ENCODE measurements at regions not wholly inside any gene's neighbourhood (a gene's known extent, or its start where the extent isn't known, plus 50 kb on each side); places are given as distances from the start of the nearest gene placed in this dataset.

- Mint-ChIP-seq H3K36me3 (ENCODE audit: low read depth) (no peaks in the 10 kb centered on the region), H3K27me3 (peaks cover 4% of the 10 kb centered on the region)
Observed at GRCh38 chr1:87584586-87584985, 255.9 kb downstream of the LMO4 start.

GRCh38 chr1:87586501-87586900 lies 257.8 kb downstream of the LMO4 start:
- Mint-ChIP-seq H3K4me3 (no peak overlapping the region), H3K36me3 (ENCODE audit: low read depth) (no peaks in the 10 kb centered on the region), H3K9me3 (no peaks in the 10 kb centered on the region), H3K4me1 (peaks cover 4% of the 10 kb centered on the region), H3K27ac (no peak overlapping the region), H3K27me3 (peaks cover 4% of the 10 kb centered on the region)
- no peak for ATAC-seq
- no peak for DNase-seq

More at GRCh38 chr1:87584586-87584985, 255.9 kb downstream of the LMO4 start:
- DNase-seq, result no peak
- ATAC-seq, result no peak
- H3K27ac Mint-ChIP-seq, result no peak overlapping the region
- H3K4me1 Mint-ChIP-seq, result peaks cover 4% of the 10 kb centered on the region
- no peak overlapping the region for H3K4me3 Mint-ChIP-seq
- no peaks in the 10 kb centered on the region for H3K9me3 Mint-ChIP-seq

- peaks cover 4% of the 10 kb centered on the region for H3K27me3 Mint-ChIP-seq
- no peaks in the 10 kb centered on the region for H3K9me3 Mint-ChIP-seq
- H3K36me3 Mint-ChIP-seq (ENCODE audit: low read depth), result no peaks in the 10 kb centered on the region
- peaks cover 4% of the 10 kb centered on the region for H3K4me1 Mint-ChIP-seq
- no peak for DNase-seq
- H3K27ac Mint-ChIP-seq, result no peak overlapping the region
- ATAC-seq, result no peak
- no peak overlapping the region for H3K4me3 Mint-ChIP-seq
Observed at GRCh38 chr1:87588495-87588894, 259.8 kb downstream of the LMO4 start.

- DNase-seq, result no peak
- Mint-ChIP-seq H3K9me3 (no peaks in the 10 kb centered on the region), H3K4me1 (peaks cover 4% of the 10 kb centered on the region), H3K27ac (no peak overlapping the region), H3K27me3 (peaks cover 2% of the 10 kb centered on the region), H3K4me3 (no peak overlapping the region), H3K36me3 (ENCODE audit: low read depth) (no peaks in the 10 kb centered on the region)
- ATAC-seq, result no peak
Observed at GRCh38 chr1:87591492-87591891, 262.8 kb downstream of the LMO4 start.

GRCh38 chr1:87592156-87592555 lies 263.5 kb downstream of the LMO4 start:
- DNase-seq (no peak), ATAC-seq (no peak)
- H3K4me3 Mint-ChIP-seq, result no peak overlapping the region
- H3K36me3 Mint-ChIP-seq (ENCODE audit: low read depth), result no peaks in the 10 kb centered on the region
- H3K4me1 Mint-ChIP-seq, result peaks cover 4% of the 10 kb centered on the region
- peaks cover 2% of the 10 kb centered on the region for H3K27me3 Mint-ChIP-seq
- H3K27ac Mint-ChIP-seq, result no peak overlapping the region
- no peaks in the 10 kb centered on the region for H3K9me3 Mint-ChIP-seq

GRCh38 chr1:87594736-87595383 lies 266.2 kb downstream of the LMO4 start:
- H3K36me3 Mint-ChIP-seq (ENCODE audit: low read depth), result no peaks in the 10 kb centered on the region
- no peak overlapping the region for H3K4me3 Mint-ChIP-seq
- no peaks in the 10 kb centered on the region for H3K9me3 Mint-ChIP-seq

GRCh38 chr1:87595384-87595781 lies 266.7 kb downstream of the LMO4 start:
- H3K4me3 Mint-ChIP-seq, result no peak overlapping the region
- H3K9me3 Mint-ChIP-seq, result no peaks in the 10 kb centered on the region
- DNase-seq (no peak), ATAC-seq (no peak)
- no peak overlapping the region for H3K27ac Mint-ChIP-seq
- H3K27me3 Mint-ChIP-seq, result no peaks in the 10 kb centered on the region
- H3K36me3 Mint-ChIP-seq (ENCODE audit: low read depth), result no peaks in the 10 kb centered on the region
- H3K4me1 Mint-ChIP-seq, result no peaks in the 10 kb centered on the region

More at GRCh38 chr1:87594736-87595383, 266.2 kb downstream of the LMO4 start:
- Mint-ChIP-seq H3K27ac (no peak overlapping the region), H3K27me3 (no peaks in the 10 kb centered on the region), H3K4me1 (no peaks in the 10 kb centered on the region)
- ATAC-seq (no peak), DNase-seq (no peak)

- H3K9me3 Mint-ChIP-seq, result no peaks in the 10 kb centered on the region
- H3K4me1 Mint-ChIP-seq, result no peaks in the 10 kb centered on the region
- DNase-seq (no peak), ATAC-seq (no peak)
- no peak overlapping the region for H3K4me3 Mint-ChIP-seq
- no peaks in the 10 kb centered on the region for H3K27me3 Mint-ChIP-seq
- no peak overlapping the region for H3K27ac Mint-ChIP-seq
- H3K36me3 Mint-ChIP-seq (ENCODE audit: low read depth), result no peaks in the 10 kb centered on the region
Observed at GRCh38 chr1:87598429-87598828, 269.7 kb downstream of the LMO4 start.

GRCh38 chr1:87599569-87599968 lies 270.9 kb downstream of the LMO4 start:
- Mint-ChIP-seq H3K27me3 (no peaks in the 10 kb centered on the region), H3K4me3 (no peak overlapping the region), H3K9me3 (no peaks in the 10 kb centered on the region), H3K4me1 (no peaks in the 10 kb centered on the region), H3K27ac (no peak overlapping the region), H3K36me3 (ENCODE audit: low read depth) (no peaks in the 10 kb centered on the region)
- ATAC-seq (no peak), DNase-seq (no peak)

GRCh38 chr1:87600055-87600850 lies 271.6 kb downstream of the LMO4 start:
- H3K4me1 Mint-ChIP-seq, result no peaks in the 10 kb centered on the region
- H3K9me3 Mint-ChIP-seq, result no peaks in the 10 kb centered on the region
- H3K27ac Mint-ChIP-seq, result no peak overlapping the region
- ATAC-seq, result no peak
- H3K27me3 Mint-ChIP-seq, result no peaks in the 10 kb centered on the region
- DNase-seq, result no peak
- H3K36me3 Mint-ChIP-seq (ENCODE audit: low read depth), result no peaks in the 10 kb centered on the region
- H3K4me3 Mint-ChIP-seq, result no peak overlapping the region

- DNase-seq (no peak), ATAC-seq (no peak)
- no peak overlapping the region for H3K4me3 Mint-ChIP-seq
- no peaks in the 10 kb centered on the region for H3K4me1 Mint-ChIP-seq
- no peak overlapping the region for H3K27ac Mint-ChIP-seq
- no peaks in the 10 kb centered on the region for H3K27me3 Mint-ChIP-seq
- no peaks in the 10 kb centered on the region for H3K36me3 Mint-ChIP-seq (ENCODE audit: low read depth)
- H3K9me3 Mint-ChIP-seq, result no peaks in the 10 kb centered on the region
Observed at GRCh38 chr1:87600854-87601253, 272.2 kb downstream of the LMO4 start.

GRCh38 chr1:87603626-87604025 lies 274.9 kb downstream of the LMO4 start:
- ATAC-seq (no peak), DNase-seq (no peak)
- Mint-ChIP-seq H3K27ac (no peak overlapping the region), H3K4me3 (no peak overlapping the region), H3K27me3 (no peaks in the 10 kb centered on the region), H3K4me1 (no peaks in the 10 kb centered on the region), H3K36me3 (ENCODE audit: low read depth) (no peaks in the 10 kb centered on the region), H3K9me3 (no peaks in the 10 kb centered on the region)

- no peak for ATAC-seq
- no peaks in the 10 kb centered on the region for H3K27me3 Mint-ChIP-seq
- H3K27ac Mint-ChIP-seq, result no peak overlapping the region
- no peaks in the 10 kb centered on the region for H3K36me3 Mint-ChIP-seq (ENCODE audit: low read depth)
- no peak for DNase-seq
- no peak overlapping the region for H3K4me3 Mint-ChIP-seq
- no peaks in the 10 kb centered on the region for H3K4me1 Mint-ChIP-seq
- no peaks in the 10 kb centered on the region for H3K9me3 Mint-ChIP-seq
Observed at GRCh38 chr1:87612956-87613355, 284.3 kb downstream of the LMO4 start.

- H3K36me3 Mint-ChIP-seq (ENCODE audit: low read depth), result no peaks in the 10 kb centered on the region
Observed at GRCh38 chr1:87615491-87615890, 286.8 kb downstream of the LMO4 start.

GRCh38 chr1:87615901-87616300 lies 287.2 kb downstream of the LMO4 start:
- Mint-ChIP-seq H3K27me3 (no peaks in the 10 kb centered on the region), H3K4me1 (no peaks in the 10 kb centered on the region), H3K9me3 (no peaks in the 10 kb centered on the region), H3K4me3 (no peak overlapping the region), H3K36me3 (ENCODE audit: low read depth) (no peaks in the 10 kb centered on the region), H3K27ac (no peak overlapping the region)
- ATAC-seq, result no peak
- no peak for DNase-seq

More at GRCh38 chr1:87615491-87615890, 286.8 kb downstream of the LMO4 start:
- DNase-seq, result no peak
- H3K4me3 Mint-ChIP-seq, result no peak overlapping the region
- no peak overlapping the region for H3K27ac Mint-ChIP-seq
- no peaks in the 10 kb centered on the region for H3K9me3 Mint-ChIP-seq
- no peaks in the 10 kb centered on the region for H3K27me3 Mint-ChIP-seq
- no peaks in the 10 kb centered on the region for H3K4me1 Mint-ChIP-seq
- no peak for ATAC-seq

Measured in activated naive CD8-positive, alpha-beta T cell treated with anti-CD3 and anti-CD28 coated beads, Interleukin-2, amount 50 U/mL, for 24 hours (primary cell).